Neural cell (in vitro differentiated cells): ENCODE measurements at regions not wholly inside any gene's neighbourhood (a gene's known extent, or its start where the extent isn't known, plus 50 kb on each side); places are given as distances from the start of the nearest gene placed in this dataset.

ENCODE experiments used
- H2AFZ ChIP-seq: fragments of 200-600, 300-800 bp; sonication (generic), shearing (Covaris generic); 2 replicates; pipeline ENCODE4 v1.6.0; 2014; ENCODE audit warnings: low read depth, mild to moderate bottlenecking, antibody characterized with exemption, low read length, moderate library complexity
- H3F3A ChIP-seq: fragments of 200-600 bp; shearing (Covaris generic); 2 replicates; pipeline ENCODE4 v1.6.1; 2016; ENCODE audit warnings: mild to moderate bottlenecking, moderate library complexity, mixed read lengths, antibody characterized with exemption, low read length; ENCODE audit not compliant: insufficient read depth, poor library complexity, severe bottlenecking
- H3K27ac ChIP-seq: fragments of 200-600, 300-800 bp; sonication (generic), shearing (Covaris generic); 2 replicates; pipeline ENCODE4 v1.5.1; 2014; ENCODE audit warnings: mild to moderate bottlenecking, low read length, moderate library complexity
- H3K27me3 ChIP-seq: fragments of 300-800, 200-600 bp; sonication (generic), shearing (Covaris generic); 2 replicates; pipeline ENCODE4 v1.6.0; 2014; ENCODE audit warnings: mild to moderate bottlenecking, low read depth, low read length, moderate library complexity; ENCODE audit not compliant: insufficient read depth
- H3K36me3 ChIP-seq: fragments of 300-800, 200-600 bp; sonication (generic), shearing (Covaris generic); 2 replicates; pipeline ENCODE4 v1.5.1; 2014; ENCODE audit warnings: mild to moderate bottlenecking, antibody characterized with exemption, low read length, moderate library complexity; ENCODE audit not compliant: insufficient read depth
- H3K4me2 ChIP-seq: fragments of 300-800, 200-600 bp; sonication (generic), shearing (Covaris generic); 2 replicates; pipeline ENCODE4 v1.6.0; 2014; ENCODE audit warnings: mild to moderate bottlenecking, low read length
- H3K4me3 ChIP-seq: fragments of 300-800, 200-600 bp; sonication (generic), shearing (Covaris generic); 2 replicates; pipeline ENCODE4 v1.5.1; 2014; ENCODE audit warnings: mild to moderate bottlenecking, low read length, moderate library complexity
- H3K79me2 ChIP-seq: fragments of 200-600 bp; shearing (Covaris generic); replicated peaks from 2 replicates; pipeline ENCODE4 v1.6.0; 2014; ENCODE audit warnings: mild to moderate bottlenecking, low read length, moderate library complexity; ENCODE audit not compliant: insufficient read depth
- H3K9ac ChIP-seq: fragments of 300-800, 200-600 bp; sonication (generic), shearing (Covaris generic); 2 replicates; pipeline ENCODE4 v1.6.1; 2016; ENCODE audit warnings: mild to moderate bottlenecking, low read length, mixed read lengths
- H3K9me2 ChIP-seq: fragments of 200-600 bp; shearing (Covaris generic); 2 replicates; pipeline ENCODE4 v1.6.1; 2016; ENCODE audit warnings: mild to moderate bottlenecking, low read length, mixed read lengths; ENCODE audit not compliant: insufficient read depth
- H3K9me3 ChIP-seq: fragments of 200-600, 300-800 bp; sonication (generic), shearing (Covaris generic); 2 replicates; pipeline ENCODE4 v1.6.1; 2016; ENCODE audit warnings: mild to moderate bottlenecking, mixed run types, low read length, moderate library complexity, mixed read lengths
- H4K20me1 ChIP-seq: fragments of 200-600 bp; shearing (Covaris generic); 2 replicates; pipeline ENCODE4 v1.6.1; 2016; ENCODE audit warnings: mild to moderate bottlenecking, mixed run types; ENCODE audit not compliant: insufficient read depth
- CTCF ChIP-seq: fragments of 450-650 bp; IDR thresholded peaks from 2 replicates; pipeline ENCODE4 v1.5.1; 2014; ENCODE audit warnings: antibody characterized with exemption, mild to moderate bottlenecking, moderate library complexity; ENCODE audit not compliant: poor library complexity, severe bottlenecking
- EP300 ChIP-seq: fragments of 450-650 bp; conservative IDR thresholded peaks from 2 replicates; pipeline ENCODE4 v1.6.1; 2014; ENCODE audit warnings: antibody characterized with exemption, mild to moderate bottlenecking, moderate library complexity; ENCODE audit not compliant: poor library complexity, severe bottlenecking
- EZH2 ChIP-seq: fragments of 200-600, 300-800 bp; shearing (Covaris generic), sonication (generic); IDR thresholded peaks from 2 replicates; pipeline ENCODE4 v1.6.1; 2014; ENCODE audit warnings: antibody characterized with exemption, low read length, borderline replicate concordance, mild to moderate bottlenecking; ENCODE audit not compliant: insufficient read depth, poor library complexity, severe bottlenecking
- MXI1 ChIP-seq: fragments of 450-650 bp; conservative IDR thresholded peaks from 2 replicates; pipeline ENCODE4 v1.6.1; 2014; ENCODE audit warnings: antibody characterized with exemption, mild to moderate bottlenecking; ENCODE audit not compliant: poor library complexity, severe bottlenecking
- POLR2AphosphoS5 ChIP-seq: IDR thresholded peaks from 2 replicates; pipeline ENCODE4 v1.6.1; 2012
- RAD21 ChIP-seq: fragments of 450-650 bp; conservative IDR thresholded peaks from 2 replicates; pipeline ENCODE4 v1.6.1; 2014; ENCODE audit warnings: antibody characterized with exemption, mild to moderate bottlenecking, moderate library complexity
- REST ChIP-seq: IDR thresholded peaks from 2 replicates; pipeline ENCODE4 v1.6.1; 2012; ENCODE audit warnings: borderline replicate concordance
- SMC3 ChIP-seq: fragments of 450-650 bp; conservative IDR thresholded peaks from 2 replicates; pipeline ENCODE4 v1.6.1; 2014; ENCODE audit warnings: antibody characterized with exemption, mild to moderate bottlenecking, moderate library complexity; ENCODE audit not compliant: poor library complexity
- TAF1 ChIP-seq: IDR thresholded peaks from 2 replicates; pipeline ENCODE4 v1.6.1; 2012; ENCODE audit warnings: low read depth

GRCh38 chr15:92232317-92232716 is 161.4 kb upstream of the ST8SIA2 start:
- Histone ChIP-seq H2AFZ (no peak overlapping the region), H3K36me3 (no peaks in the 10 kb centered on the region), H3F3A (no peaks in the 10 kb centered on the region), H3K9ac (no peak overlapping the region), H3K79me2 (no peaks in the 10 kb centered on the region), H3K9me3 (no peaks in the 10 kb centered on the region), H3K4me2 (no peak overlapping the region), H3K9me2 (no peaks in the 10 kb centered on the region), H3K27ac (no peak overlapping the region), H3K4me3 (no peak overlapping the region), H3K27me3 (no peaks in the 10 kb centered on the region), H4K20me1 (no peaks in the 10 kb centered on the region)
- TF ChIP-seq TAF1 (no peak), EZH2 (no peak), POLR2AphosphoS5 (no peak)

- Histone ChIP-seq H2AFZ (no peak overlapping the region), H3K9me3 (no peaks in the 10 kb centered on the region), H3K36me3 (no peaks in the 10 kb centered on the region), H3K27me3 (no peaks in the 10 kb centered on the region), H3F3A (no peaks in the 10 kb centered on the region), H3K27ac (no peak overlapping the region), H3K79me2 (no peaks in the 10 kb centered on the region), H4K20me1 (no peaks in the 10 kb centered on the region), H3K4me3 (no peak overlapping the region), H3K4me2 (no peak overlapping the region), H3K9ac (no peak overlapping the region), H3K9me2 (no peaks in the 10 kb centered on the region)
- no peak for TF ChIP-seq RAD21
- TF ChIP-seq EP300, result no peak
- TF ChIP-seq SMC3, result no peak
- no peak for TF ChIP-seq TAF1
- no peak for TF ChIP-seq EZH2
- no peak for TF ChIP-seq MXI1
- no peak for TF ChIP-seq REST
- TF ChIP-seq POLR2AphosphoS5, result no peak
- TF ChIP-seq CTCF, result no peak
These were observed 160.8 kb upstream of the ST8SIA2 start for GRCh38 chr15:92232876-92233275.

- H3F3A ChIP-seq, result no peaks in the 10 kb centered on the region
- H3K36me3 ChIP-seq, result no peaks in the 10 kb centered on the region
- no peaks in the 10 kb centered on the region for H3K9me3 ChIP-seq
- H3K4me2 ChIP-seq, result no peak overlapping the region
- H2AFZ ChIP-seq, result no peak overlapping the region
- no peak for TF ChIP-seq TAF1
- TF ChIP-seq MXI1, result no peak
- TF ChIP-seq CTCF, result no peak
- no peaks in the 10 kb centered on the region for H3K79me2 ChIP-seq
- H3K9me2 ChIP-seq, result no peaks in the 10 kb centered on the region
- no peak overlapping the region for H3K9ac ChIP-seq
- H3K27me3 ChIP-seq, result no peaks in the 10 kb centered on the region
- no peaks in the 10 kb centered on the region for H4K20me1 ChIP-seq
- no peak overlapping the region for H3K27ac ChIP-seq
- H3K4me3 ChIP-seq, result no peak overlapping the region
These were observed 150.5 kb upstream of the ST8SIA2 start for GRCh38 chr15:92243227-92243626.
